GM18505 (cell line): ENCODE measurements at regions not wholly inside any gene's neighbourhood (a gene's known extent, or its start where the extent isn't known, plus 50 kb on each side); places are given as distances from the start of the nearest gene placed in this dataset.
"Not testable (repeated sequence)": the region's sequence is repeated elsewhere in the genome, so short reads cannot be mapped to it uniquely, and the experiment has no call there.

Source experiments
- ATAC-seq: cut with Tn5 transposase; IDR thresholded peaks from one replicate; pipeline ENCODE4 v1.9.1; 2021; ENCODE audit not compliant: unreplicated experiment
- POLR2A ChIP-seq: IDR thresholded peaks from 4 replicates; pipeline ENCODE4 v1.6.1; 2011; ENCODE audit warnings: borderline replicate concordance; ENCODE audit not compliant: insufficient read depth, insufficient read length; ENCODE audit errors: extremely low read depth

DNA sequence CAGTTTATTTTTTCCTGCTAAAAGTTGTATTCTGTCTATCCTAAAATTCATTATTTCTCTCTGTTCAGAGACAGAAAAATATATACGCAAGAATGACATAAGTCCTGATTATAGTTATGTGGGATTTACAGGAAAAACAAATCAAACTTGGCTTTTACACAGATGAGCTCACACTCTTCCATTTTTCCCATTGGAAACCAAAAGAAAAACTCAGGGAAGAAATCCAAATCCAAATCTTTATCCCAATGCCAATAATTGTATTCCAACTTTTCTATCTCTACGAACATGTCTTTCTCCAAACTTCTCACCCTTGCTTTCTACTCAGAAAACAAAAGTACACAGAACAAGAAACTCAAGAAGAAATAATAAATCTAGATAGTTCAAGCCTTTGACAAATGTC, 249.1 kb upstream of the TMEFF2 start:
- ATAC-seq = no peak
- no peak for TF ChIP-seq POLR2A

- ATAC-seq = no peak
Measured at GRCh38 chr2:192438239-192438638, 243.5 kb upstream of the TMEFF2 start.

DNA sequence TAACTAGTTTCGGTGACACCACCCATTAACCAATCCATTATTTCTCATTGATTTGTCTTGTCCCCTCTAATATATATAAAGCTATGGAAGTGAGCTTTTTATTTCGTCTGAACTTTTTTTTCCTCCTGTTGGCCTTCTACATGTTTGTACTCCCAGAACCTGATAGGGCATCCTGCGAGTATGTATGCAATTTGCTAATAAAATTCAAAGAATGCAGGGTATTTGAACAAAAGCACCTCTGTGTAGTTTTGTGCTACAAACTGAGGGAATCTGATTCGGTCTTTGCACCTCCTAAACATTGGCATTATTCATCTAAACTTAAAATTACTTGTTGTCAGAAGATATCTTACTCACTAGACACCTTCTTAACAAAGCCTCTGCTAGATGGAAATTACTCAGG, 242.9 kb upstream of the TMEFF2 start:
- ATAC-seq = no peak
- TF ChIP-seq POLR2A = no peak

More at GRCh38 chr2:192438239-192438638, 243.5 kb upstream of the TMEFF2 start:
- no peak for TF ChIP-seq POLR2A

- no peak for ATAC-seq
- no peak for TF ChIP-seq POLR2A
Measured at GRCh38 chr2:192424243-192424642, 229.5 kb upstream of the TMEFF2 start.

DNA sequence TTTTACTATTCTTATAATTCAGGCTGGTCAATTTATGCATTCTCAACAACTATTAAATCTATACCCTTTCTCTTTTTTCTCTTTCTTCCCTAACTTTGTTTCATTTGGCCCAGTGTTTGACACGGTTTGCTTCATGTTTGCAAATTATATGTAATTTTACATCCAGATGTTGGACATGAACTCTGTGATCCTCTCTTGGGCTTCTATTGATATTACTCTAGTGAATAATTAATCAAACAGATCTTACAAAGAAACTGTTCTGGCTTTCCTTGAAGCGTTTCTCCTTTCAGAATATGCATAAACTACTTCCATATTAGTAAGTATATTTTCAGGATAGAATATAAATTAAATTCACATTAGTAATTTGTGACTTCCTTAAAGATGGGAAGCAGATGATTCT, 225.1 kb upstream of the TMEFF2 start:
- TF ChIP-seq POLR2A = no peak
- ATAC-seq = no peak

DNA sequence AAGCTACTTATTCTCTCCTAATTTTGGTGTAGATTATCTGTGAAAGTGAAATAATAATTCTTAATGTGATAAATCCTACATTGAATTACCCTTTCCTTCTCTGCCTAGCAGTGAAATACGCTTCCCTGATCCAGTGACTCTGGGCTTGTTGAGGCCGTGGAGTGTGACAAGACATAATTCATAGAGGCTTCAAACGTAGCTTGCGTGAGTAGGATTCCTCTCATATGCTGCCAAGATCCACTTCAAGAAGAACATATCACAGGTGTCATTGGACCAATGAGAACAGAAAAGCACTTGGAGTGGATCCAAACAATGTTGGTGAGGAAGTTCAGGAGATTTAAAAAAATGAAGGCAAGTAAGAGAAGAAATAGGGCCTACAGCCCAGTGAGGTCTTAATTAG, 221.3 kb upstream of the TMEFF2 start:
- no peak for TF ChIP-seq POLR2A
- ATAC-seq = no peak

GRCh38 chr2:192414794-192415193, 220.1 kb upstream of the TMEFF2 start:
- no peak for ATAC-seq
- TF ChIP-seq POLR2A = no peak

GRCh38 chr2:192413812-192414681, 219.3 kb upstream of the TMEFF2 start:
- TF ChIP-seq POLR2A = no peak
- ATAC-seq = no peak

GRCh38 chr2:192412866-192413265, 218.1 kb upstream of the TMEFF2 start:
- not testable (repeated sequence) for ATAC-seq

DNA sequence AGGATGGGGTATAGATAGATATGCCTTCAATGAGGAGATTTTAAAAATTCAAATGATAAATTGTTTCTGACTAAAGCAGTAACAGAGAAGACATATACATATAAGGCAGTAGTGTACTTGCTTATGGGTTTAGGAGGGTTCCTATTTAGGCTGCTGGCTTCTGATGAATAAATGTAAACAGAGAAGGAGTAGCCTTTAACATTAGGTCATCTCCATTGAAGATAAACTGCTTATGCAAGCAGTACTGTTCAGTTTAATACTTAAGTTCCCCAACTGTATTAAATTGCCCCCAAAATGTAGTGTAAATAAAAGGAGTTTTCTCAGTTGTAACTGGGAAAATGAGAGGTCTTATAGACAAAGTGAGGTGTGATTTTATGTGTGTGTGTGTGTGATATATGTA, 217.7 kb upstream of the TMEFF2 start:
- no peak for ATAC-seq
- TF ChIP-seq POLR2A = no peak

DNA sequence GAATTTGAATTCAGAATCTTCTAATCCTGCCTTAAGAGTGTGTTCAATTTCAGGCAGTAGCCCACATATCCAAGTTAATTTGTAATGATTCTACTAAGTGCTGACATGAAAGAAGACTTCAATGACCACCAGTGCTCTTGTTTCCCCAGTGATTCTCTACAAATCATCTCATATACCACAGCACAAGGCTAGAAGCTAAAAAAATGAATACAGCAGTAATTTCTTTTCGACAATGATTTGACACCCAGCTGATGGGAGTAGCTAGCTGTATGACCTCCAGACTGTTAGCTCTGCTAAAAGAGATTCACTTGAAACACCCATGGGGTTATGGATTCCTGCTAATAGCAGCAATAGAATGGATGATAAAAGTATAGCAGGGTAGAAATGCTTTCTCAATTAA, 217.0 kb upstream of the TMEFF2 start:
- ATAC-seq = no peak
- TF ChIP-seq POLR2A = no peak

GRCh38 chr2:192410319-192410718, 215.6 kb upstream of the TMEFF2 start:
- no peak for ATAC-seq
- TF ChIP-seq POLR2A = no peak

DNA sequence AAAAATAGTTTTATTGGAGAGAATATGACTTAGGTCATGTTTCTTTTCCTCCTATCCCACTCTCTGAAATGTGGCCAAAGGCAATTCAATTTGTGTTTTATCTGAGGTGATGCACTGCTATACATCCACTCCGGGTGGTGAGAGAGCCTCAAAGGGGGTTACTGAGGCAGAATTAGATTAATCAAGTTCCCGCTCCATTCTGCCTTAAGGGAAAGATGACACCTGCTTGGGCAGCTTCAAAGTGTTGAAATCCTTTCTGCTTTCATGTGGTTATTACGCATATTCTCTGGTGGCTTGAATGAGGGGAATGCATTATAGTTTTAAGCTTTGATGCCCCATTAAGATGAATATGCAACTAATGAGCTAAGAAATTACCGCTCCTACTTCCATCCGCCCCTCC, 213.0 kb upstream of the TMEFF2 start:
- no peak for TF ChIP-seq POLR2A
- ATAC-seq = no peak

- ATAC-seq = no peak
- no peak for TF ChIP-seq POLR2A
Measured at GRCh38 chr2:192398236-192398635, 203.5 kb upstream of the TMEFF2 start.

DNA sequence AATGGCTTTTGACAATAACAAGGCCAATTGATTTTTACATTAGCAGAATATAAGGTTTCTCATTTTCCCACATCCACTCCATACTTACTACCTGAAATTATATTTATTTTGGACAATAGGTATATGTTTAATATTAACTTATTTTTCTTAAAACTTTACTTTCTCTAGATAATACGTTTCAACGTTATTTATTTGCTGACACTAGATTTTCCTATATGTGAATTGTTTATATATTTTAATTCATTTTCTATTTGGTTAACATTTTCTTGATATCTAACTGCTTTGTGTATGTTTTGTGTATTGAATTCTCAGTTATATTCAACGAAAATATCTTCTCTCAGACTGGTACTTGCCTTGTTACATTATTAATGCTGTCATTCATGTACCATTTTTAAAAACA, 199.9 kb upstream of the TMEFF2 start:
- ATAC-seq = no peak
- no peak for TF ChIP-seq POLR2A

DNA sequence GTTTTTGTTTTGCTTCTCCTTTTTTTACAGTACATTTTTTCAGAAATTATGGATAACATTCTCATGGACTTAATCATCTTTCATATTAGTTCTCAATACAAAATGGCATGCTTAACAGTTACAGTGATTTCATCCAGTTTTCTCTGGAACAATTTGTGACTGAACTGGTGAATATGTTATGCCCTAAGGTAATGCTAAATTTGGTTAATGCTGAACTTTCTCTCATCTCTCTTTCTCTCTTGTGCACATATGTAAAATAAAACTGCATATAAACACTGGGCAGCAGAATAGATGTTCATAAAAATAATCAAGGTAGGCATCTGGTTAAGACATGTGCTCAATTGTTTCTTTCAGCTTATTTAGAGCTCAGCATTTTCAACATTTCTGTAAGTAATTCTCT, 196.3 kb upstream of the TMEFF2 start:
- ATAC-seq = no peak
- TF ChIP-seq POLR2A = no peak

DNA sequence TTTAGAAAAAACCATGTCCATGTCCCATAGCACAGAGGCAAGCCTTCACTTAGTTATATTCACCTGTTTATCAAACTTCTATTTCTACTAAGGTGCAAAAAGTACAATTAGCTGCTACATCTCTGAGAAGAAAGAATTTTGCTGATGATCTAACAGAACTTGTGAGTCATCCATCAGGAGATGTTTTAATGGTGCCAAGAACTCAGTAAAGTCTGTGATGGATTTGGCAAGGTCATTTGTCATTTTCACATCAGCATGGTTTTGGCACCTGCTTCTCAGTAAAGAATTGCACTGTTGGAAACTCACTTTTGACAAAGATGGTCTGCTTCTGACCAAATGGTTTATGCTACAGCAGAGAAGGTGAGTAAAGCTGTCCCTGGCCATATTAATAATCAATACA, 195.7 kb upstream of the TMEFF2 start:
- TF ChIP-seq POLR2A = no peak
- ATAC-seq = no peak

DNA sequence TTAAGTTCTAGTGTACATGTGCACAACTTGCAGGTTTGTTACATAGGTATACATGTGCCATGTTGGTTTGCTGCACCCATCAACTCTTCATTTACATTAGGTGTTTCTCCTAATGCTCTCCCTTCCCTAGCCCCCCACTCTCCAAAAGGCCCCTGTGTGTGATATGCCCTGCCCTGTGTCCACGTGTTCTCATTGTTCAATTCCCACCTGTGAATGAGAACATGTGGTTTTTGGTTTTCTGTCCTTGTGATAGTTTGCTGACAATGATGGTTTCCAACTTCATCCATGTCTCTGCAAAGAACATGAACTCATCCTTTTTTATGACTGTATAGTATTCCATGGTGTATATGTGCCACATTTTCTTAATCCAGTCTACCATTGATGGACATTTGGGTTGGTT, 189.5 kb upstream of the TMEFF2 start:
- not testable (repeated sequence) for ATAC-seq
